Iris pigment epithelial cell (primary cell): ENCODE measurements at regions not wholly inside any gene's neighbourhood (a gene's known extent, or its start where the extent isn't known, plus 50 kb on each side); places are given as distances from the start of the nearest gene placed in this dataset.

Source experiments
- DNase-seq: peaks from one replicate; pipeline ENCODE4 v3.0.0-alpha.2; 2011; ENCODE audit warnings: low read depth

DNA sequence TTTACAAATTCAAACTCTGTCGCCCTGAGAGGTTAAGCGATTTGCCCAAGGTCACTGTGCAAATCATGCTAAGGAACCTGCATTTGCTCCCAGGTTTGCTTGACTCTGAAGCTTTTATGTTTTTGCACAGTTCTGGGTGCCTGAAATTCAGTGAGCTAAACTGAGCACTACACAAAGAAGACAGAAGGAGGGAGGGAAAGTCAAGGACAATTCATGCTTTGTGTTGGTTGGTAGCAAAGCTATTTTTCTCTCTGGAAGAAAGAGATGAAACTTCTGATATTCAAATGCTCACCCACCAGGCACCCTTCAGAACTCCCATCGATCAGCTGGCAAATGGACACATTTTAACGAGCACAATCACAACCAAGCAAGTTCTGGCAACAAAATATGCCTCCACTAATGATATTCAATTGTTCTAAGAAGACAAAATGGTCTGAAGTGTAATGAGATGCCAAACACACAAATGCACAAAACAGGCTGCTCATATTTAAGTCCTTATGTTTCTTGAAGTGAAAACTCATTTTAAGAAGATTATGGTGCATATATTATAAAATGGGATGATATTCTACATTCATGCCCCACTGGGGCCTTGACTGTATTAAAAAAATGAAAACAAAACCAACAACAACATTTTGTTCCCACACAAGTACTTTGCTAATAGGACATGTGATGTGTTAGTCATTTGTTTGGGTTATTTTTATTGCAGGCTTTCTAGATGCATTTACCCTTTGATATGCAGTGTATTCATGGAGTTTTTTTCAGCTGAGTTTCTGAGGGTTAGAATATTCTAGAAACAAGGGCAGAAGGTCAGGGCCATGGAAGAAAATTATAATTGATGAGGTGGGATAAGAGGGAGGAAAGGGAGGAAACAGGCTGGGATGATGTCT lies 445.6 kb upstream of the CELF4 start:
- DNase-seq: no peak

- DNase-seq: no peak
Measured at GRCh38 chr18:38010037-38010436, 444.4 kb upstream of the CELF4 start.

DNA sequence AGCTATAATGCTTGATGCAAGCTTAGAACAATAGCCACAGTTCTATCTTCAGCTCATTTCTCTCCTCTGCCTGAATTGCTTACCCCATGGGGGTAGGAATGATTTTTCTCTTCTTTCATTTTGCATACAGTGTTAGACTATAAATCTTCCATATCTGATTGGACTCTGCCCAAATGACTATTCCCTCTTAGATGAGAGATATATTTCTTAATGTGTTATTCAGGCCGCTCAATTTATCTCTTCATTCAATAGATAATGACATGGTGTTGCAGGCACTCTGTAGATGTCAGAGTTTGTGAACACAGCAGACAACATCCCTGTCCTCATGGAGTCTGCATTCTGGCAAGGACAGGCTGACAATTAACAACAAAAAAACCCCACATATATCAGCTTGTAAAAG lies 443.7 kb upstream of the CELF4 start:
- no peak for DNase-seq

DNA sequence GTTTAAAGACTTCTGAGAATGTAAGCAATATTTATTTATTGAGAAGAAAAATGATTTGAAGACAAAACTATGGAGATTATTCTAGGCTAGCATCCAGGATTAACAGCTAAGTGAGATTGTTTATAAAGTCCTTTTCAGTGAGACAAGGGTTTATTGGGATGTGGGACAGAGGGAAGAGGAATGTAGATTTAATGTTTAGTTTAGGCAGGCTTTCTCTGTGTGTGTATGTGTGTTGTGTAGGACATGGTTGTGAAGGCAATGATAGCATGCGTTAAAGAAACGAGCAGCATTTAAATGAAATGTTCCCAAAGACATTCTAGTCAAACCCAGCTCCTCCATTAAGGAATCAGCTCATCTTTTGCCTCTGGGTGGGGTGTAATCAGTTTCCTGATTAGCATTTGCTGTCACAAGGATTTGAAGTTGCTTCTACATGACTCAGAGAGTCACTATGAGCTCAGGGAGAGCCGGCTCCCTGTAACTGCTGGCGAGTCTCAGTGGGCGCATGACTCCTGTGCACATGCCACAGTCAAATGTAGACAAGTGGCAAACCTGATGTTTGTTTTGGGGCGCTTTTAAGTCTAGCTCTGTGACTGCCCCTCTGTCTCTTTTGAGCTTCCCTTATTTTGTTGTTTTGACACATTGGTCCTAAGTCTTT lies 442.2 kb upstream of the CELF4 start:
- DNase-seq: no peak

DNA sequence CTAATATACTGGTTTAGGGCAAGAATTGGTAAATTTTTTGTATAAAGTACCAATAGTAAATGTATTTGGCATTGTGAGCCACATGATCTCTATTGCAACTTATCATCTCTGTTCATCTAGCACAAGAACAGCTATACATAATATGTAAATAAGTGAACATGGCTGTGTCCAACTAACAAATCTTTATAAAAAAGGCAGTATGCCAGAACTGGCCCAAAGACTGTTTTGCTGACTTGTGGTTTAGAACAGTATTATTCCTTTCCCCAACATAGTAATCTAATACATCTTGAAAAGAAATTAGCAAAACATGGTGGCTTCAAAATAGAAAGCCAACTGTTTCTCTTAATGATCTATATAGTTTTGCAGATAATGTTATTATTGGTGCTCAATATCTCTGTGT lies 441.4 kb upstream of the CELF4 start:
- DNase-seq: no peak

DNA sequence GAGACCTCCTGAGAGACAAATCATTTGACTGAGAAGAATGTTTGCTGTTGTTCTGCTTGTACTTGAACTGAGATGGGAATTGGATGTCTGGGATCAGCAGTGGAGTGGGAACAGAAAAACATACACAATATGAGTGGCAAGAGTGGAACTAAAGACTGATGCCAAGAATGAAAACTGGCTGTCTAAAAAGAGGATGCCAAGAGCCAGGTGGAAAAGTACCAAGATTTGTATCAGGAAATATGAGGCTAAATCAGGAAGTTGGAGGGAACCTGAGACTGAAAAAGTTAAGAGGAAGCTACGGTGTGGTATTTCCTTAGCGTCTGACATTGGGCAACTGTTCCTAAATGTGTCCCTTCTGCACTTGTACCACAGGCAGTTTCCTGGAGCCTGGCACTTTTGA lies 440.9 kb upstream of the CELF4 start:
- DNase-seq: no peak

DNA sequence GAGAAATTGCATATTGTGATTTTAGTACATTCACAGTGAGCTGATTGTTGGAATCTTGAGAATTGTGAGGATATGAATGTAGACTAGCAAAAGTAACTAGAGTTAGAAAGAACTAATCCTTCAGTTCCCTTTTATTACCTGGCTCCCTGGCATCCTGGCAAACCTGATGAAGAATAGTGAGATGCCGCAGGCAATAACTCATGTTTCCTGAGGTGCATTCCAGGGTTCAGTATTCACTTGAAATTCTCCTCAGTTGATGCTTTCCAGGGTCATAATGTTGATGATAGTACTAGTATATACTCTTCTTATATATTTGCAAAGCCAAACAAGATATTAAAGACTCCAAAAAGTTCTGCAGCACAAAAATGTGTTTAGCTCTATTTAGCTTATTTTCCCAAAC lies 432.1 kb upstream of the CELF4 start:
- no peak for DNase-seq

GRCh38 chr18:37987901-37988300 lies 422.3 kb upstream of the CELF4 start:
- DNase-seq: no peak

DNA sequence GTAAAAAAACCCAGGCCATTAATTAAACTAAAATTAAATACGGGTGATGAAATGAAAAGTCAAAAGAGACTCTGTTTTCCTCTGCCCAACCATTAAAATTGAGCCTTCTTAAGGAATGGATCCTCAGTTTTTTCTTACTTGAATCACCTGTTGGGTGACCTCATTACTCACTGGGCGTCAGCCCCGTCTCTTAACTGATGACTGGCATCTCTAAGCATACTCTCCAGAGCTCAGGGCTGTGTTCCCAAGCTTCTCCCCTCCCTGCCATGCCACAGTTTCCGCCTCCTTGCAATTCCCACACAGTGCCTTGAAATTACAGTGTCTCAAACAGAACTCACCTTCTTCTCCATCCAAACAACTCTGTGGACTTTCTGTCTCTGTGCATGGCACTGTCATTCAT lies 421.1 kb upstream of the CELF4 start:
- no peak for DNase-seq

GRCh38 chr18:37985126-37985525 lies 419.5 kb upstream of the CELF4 start:
- no peak for DNase-seq

DNA sequence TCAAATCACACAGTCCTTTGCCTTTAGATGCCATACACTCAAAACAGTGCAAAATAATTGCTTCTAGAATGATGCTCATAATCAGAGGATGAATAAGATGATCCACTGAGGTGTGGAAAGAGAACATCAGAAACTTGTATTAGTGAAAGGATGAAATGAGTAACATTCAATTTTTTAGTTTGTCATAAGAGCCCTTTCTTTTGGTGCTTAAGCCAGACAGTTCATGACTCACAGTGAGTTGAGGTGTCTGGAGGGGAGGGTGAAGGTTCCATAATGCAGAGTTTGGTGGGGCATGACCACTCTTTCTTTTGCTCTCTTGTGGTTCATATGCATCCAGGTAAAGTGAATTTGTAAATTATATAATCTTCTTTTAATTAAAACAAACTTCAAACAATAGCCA lies 415.0 kb upstream of the CELF4 start:
- DNase-seq: no peak

GRCh38 chr18:37975446-37975845 lies 409.8 kb upstream of the CELF4 start:
- DNase-seq: no peak

DNA sequence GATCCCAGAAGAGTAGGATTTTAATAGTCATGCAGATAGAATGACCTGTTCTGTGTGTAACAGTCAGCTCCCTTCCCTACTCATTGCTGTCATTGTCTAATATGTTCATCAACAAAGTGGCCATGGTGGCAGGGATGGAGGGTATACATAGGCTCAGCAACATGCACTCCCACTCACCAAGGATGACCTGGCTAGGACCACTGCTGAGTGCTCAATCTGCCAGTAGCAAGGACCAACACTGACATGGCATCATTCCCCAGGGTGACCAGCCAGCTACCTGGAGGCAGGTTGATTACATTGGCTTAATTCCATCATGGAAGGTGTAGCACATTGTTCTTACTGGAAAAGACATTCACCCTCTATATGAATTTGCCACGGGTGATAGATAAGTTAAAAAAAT lies 401.7 kb upstream of the CELF4 start:
- no peak for DNase-seq

- DNase-seq: no peak
Measured at GRCh38 chr18:37965572-37965970, 400.0 kb upstream of the CELF4 start.

- no peak for DNase-seq
Measured at GRCh38 chr18:37964885-37965571, 399.4 kb upstream of the CELF4 start.

- DNase-seq: no peak
Measured at GRCh38 chr18:37963837-37964236, 398.2 kb upstream of the CELF4 start.

- no peak for DNase-seq
Measured at GRCh38 chr18:37962316-37962966, 396.8 kb upstream of the CELF4 start.

- no peak for DNase-seq
Measured at GRCh38 chr18:37958499-37958898, 392.9 kb upstream of the CELF4 start.

GRCh38 chr18:37956902-37957301 lies 391.3 kb upstream of the CELF4 start:
- no peak for DNase-seq

GRCh38 chr18:37956020-37956419 lies 390.4 kb upstream of the CELF4 start:
- DNase-seq: no peak

- no peak for DNase-seq
Measured at GRCh38 chr18:37955201-37955600, 389.6 kb upstream of the CELF4 start.

DNA sequence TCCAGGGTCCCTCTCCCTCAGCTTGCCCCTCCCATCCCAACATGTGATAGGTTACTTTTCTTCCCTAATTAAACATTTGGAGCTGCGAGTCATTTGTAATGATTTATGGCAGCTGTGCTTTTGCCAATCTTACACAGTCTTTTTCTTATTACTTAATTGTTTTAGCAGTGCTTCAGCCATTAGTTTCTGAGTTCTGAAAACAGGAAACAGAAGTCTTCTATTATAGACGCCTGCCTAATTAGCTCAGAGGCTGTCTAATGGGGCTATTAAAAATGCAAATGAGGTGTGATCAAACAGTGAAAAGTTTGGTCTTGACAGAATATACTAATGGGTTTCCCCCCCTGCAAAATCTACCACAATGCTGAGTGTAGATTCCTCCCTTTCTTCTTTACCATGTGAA lies 388.3 kb upstream of the CELF4 start:
- no peak for DNase-seq

DNA sequence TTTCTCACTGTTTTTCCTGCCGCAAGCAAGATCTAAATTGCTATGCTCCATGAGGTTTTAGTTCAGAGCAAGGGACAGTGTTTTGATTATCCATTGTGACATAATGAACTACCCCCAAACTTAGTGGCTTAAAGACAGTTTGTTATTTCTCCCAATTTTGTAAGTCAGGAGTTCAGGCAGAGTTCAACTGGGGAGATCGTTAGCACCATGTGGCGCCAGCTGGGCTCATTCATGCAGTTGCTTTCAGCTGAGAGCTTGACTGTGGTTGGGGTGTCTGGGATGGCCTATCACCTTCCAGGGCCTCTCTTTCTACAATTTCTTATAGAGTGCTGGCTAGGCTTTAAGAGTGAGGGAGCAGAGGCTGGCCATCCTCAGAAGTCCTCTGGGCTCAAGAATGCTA lies 382.9 kb upstream of the CELF4 start:
- DNase-seq: no peak
